SU-DHL-6 (cell line): ENCODE measurements at regions not wholly inside any gene's neighbourhood (a gene's known extent, or its start where the extent isn't known, plus 50 kb on each side); places are given as distances from the start of the nearest gene placed in this dataset.

ENCODE experiments used
- H2AFZ ChIP-seq: fragments of 200-600 bp; sonication (generic); 2 replicates; pipeline ENCODE4 v1.6.1; 2014; ENCODE audit warnings: low read depth, mild to moderate bottlenecking, moderate library complexity, mixed read lengths, antibody characterized with exemption, low read length; ENCODE audit not compliant: severe bottlenecking
- H3F3A ChIP-seq: fragments of 200-600 bp; shearing (Covaris generic); 2 replicates; pipeline ENCODE4 v1.6.0; 2016; ENCODE audit warnings: antibody characterized with exemption, mild to moderate bottlenecking; ENCODE audit not compliant: insufficient read depth
- H3K27ac ChIP-seq: fragments of 200-600 bp; sonication (generic); 2 replicates; pipeline ENCODE4 v1.5.1; 2016; ENCODE audit warnings: low read depth, mild to moderate bottlenecking, low read length, moderate library complexity, mixed read lengths
- H3K27me3 ChIP-seq: fragments of 200-600 bp; sonication (generic), shearing (Covaris generic); 2 replicates; pipeline ENCODE4 v1.6.0; 2014; ENCODE audit warnings: mild to moderate bottlenecking, low read length
- H3K36me3 ChIP-seq: fragments of 200-600 bp; sonication (generic); 2 replicates; pipeline ENCODE4 v1.6.1; 2014; ENCODE audit warnings: mild to moderate bottlenecking, low read length, mixed read lengths
- H3K4me2 ChIP-seq: fragments of 300-600, 200-600 bp; shearing (Covaris generic), sonication (generic); 2 replicates; pipeline ENCODE4 v1.6.0; 2014; ENCODE audit warnings: low read length, low read depth, mild to moderate bottlenecking; ENCODE audit not compliant: poor library complexity, severe bottlenecking
- H3K4me3 ChIP-seq: fragments of 200-600 bp; sonication (generic); 2 replicates; pipeline ENCODE4 v1.5.1; 2014; ENCODE audit warnings: antibody characterized with exemption, low read length, mild to moderate bottlenecking, mixed read lengths; ENCODE audit not compliant: insufficient read depth, poor library complexity, severe bottlenecking
- H3K79me2 ChIP-seq: fragments of 200-600 bp; sonication (generic); 2 replicates; pipeline ENCODE4 v1.6.1; 2014; ENCODE audit warnings: mild to moderate bottlenecking, low read length, moderate library complexity; ENCODE audit not compliant: insufficient read depth
- H3K9ac ChIP-seq: fragments of 200-600 bp; sonication (generic); 2 replicates; pipeline ENCODE4 v1.7.0; 2014; ENCODE audit warnings: mild to moderate bottlenecking, low read length
- H3K9me2 ChIP-seq: fragments of 200-600 bp; sonication (generic); replicated peaks from 2 replicates; pipeline ENCODE4 v1.6.1; 2014; ENCODE audit warnings: low read length; ENCODE audit not compliant: insufficient read depth
- H3K9me3 ChIP-seq: fragments of 200-600 bp; sonication (generic); 2 replicates; pipeline ENCODE4 v1.6.1; 2014; ENCODE audit warnings: low read length, mixed read lengths; ENCODE audit not compliant: insufficient read depth
- H4K20me1 ChIP-seq: fragments of 200-600 bp; sonication (generic); 2 replicates; pipeline ENCODE4 v1.6.1; 2014; ENCODE audit warnings: low read depth, mild to moderate bottlenecking, antibody characterized with exemption, low read length, moderate library complexity, mixed read lengths
- CTCF ChIP-seq: fragments of 200-600 bp; sonication (generic); IDR thresholded peaks from one replicate; pipeline ENCODE4 v1.5.1; 2017; ENCODE audit warnings: antibody characterized with exemption, mild to moderate bottlenecking, low read length, moderate library complexity; ENCODE audit not compliant: insufficient read depth, poor library complexity, severe bottlenecking
- EZH2phosphoT487 ChIP-seq: fragments of 200-600 bp; sonication (generic), shearing (Covaris generic); conservative IDR thresholded peaks from 2 replicates; pipeline ENCODE4 v1.6.1; 2018; ENCODE audit warnings: mild to moderate bottlenecking, antibody characterized with exemption, low read length, moderate library complexity, mixed read lengths

- H3K9me2 ChIP-seq = no peaks in the 10 kb centered on the region
- H3K27ac ChIP-seq = no peak overlapping the region
- no peak overlapping the region for H3K9ac ChIP-seq
- TF ChIP-seq EZH2phosphoT487 (no peak), CTCF (no peak)
- H3K79me2 ChIP-seq = no peaks in the 10 kb centered on the region
- H3K36me3 ChIP-seq = no peaks in the 10 kb centered on the region
- H2AFZ ChIP-seq = no peak overlapping the region
- H4K20me1 ChIP-seq = no peaks in the 10 kb centered on the region
- H3K27me3 ChIP-seq = no peaks in the 10 kb centered on the region
- no peak overlapping the region for H3K4me3 ChIP-seq
- no peaks in the 10 kb centered on the region for H3K9me3 ChIP-seq
- H3F3A ChIP-seq = no peaks in the 10 kb centered on the region
- H3K4me2 ChIP-seq = no peak overlapping the region
Observed at GRCh38 chr3:88896026-88896425, 211.4 kb upstream of the EPHA3 start.

DNA sequence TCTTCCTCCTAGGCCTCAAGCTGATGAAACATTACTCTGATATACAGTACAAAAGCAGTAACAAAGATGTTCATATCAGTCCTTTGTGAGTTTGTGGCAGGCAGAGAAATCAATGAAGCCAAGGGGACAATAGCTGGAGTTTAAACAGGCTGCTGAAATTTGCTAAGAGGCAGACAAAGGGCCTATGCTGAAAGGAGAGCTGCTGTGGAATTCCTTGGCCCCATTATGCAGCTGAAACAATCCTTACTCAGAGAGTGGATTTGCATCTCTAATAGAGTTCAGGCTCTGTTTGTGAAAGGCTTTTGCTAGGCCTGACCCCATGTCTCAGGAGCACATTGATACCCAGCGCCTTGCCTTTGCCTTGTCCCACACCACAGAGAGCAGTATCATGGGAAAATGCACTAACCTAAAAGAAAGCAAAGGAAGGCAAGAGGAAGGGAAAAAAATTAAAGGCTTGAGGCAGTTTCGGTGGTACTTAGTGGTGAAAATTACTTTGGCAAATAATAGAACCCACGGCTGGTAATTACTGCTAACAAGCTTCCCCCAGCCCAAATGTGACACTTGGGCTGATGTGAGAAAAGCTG lies 195.0 kb upstream of the EPHA3 start:
- Histone ChIP-seq H3K27me3 (no peaks in the 10 kb centered on the region), H2AFZ (no peak overlapping the region), H4K20me1 (no peaks in the 10 kb centered on the region), H3K79me2 (no peaks in the 10 kb centered on the region), H3K9me2 (no peaks in the 10 kb centered on the region), H3K27ac (no peak overlapping the region), H3K4me2 (no peak overlapping the region), H3K4me3 (no peak overlapping the region), H3K36me3 (no peaks in the 10 kb centered on the region), H3F3A (no peaks in the 10 kb centered on the region), H3K9me3 (no peaks in the 10 kb centered on the region), H3K9ac (no peak overlapping the region)
- TF ChIP-seq CTCF (no peak), EZH2phosphoT487 (no peak)

DNA sequence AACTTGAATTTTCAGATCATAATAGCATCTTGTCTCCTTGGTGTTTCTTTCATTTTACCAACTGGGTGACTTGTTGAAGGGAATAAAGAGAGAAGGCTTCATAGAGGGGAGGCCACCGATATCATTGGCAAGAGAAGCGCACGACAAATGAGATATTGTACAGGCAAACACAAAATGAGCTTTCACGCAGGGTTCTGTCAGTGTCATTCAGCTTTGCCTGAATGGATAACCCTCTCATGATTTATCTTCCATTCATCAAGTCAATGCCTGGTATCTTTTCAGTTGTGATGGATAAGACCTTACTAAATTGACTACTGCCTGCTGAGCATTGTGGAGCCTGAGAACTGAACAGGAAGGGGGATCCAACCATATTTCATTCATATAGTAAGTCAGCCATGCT lies 188.6 kb upstream of the EPHA3 start:
- H3K27ac ChIP-seq = no peak overlapping the region
- H3K4me2 ChIP-seq = no peak overlapping the region
- no peak overlapping the region for H3K9ac ChIP-seq
- no peaks in the 10 kb centered on the region for H3K9me3 ChIP-seq
- no peaks in the 10 kb centered on the region for H3K79me2 ChIP-seq
- no peak for TF ChIP-seq EZH2phosphoT487
- no peak for TF ChIP-seq CTCF
- no peaks in the 10 kb centered on the region for H3K27me3 ChIP-seq
- no peaks in the 10 kb centered on the region for H3F3A ChIP-seq
- no peaks in the 10 kb centered on the region for H3K9me2 ChIP-seq
- H2AFZ ChIP-seq = no peak overlapping the region
- H4K20me1 ChIP-seq = no peaks in the 10 kb centered on the region
- H3K36me3 ChIP-seq = no peaks in the 10 kb centered on the region
- no peak overlapping the region for H3K4me3 ChIP-seq
